AG04449 (cell line): ENCODE measurements at regions not wholly inside any gene's neighbourhood (a gene's known extent, or its start where the extent isn't known, plus 50 kb on each side); places are given as distances from the start of the nearest gene placed in this dataset.

Experiments
- CTCF ChIA-PET: fragments of 350-600 bp; formaldehyde crosslinking; extraction: SDS; loops from one replicate; lab custom pipeline; 2021; ENCODE audit warnings: antibody characterized with exemption; lab: Yijun Ruan, JAX
- POLR2A ChIA-PET: fragments of 400-600, 350-600 bp; formaldehyde crosslinking; extraction: SDS; loops from one replicate; lab custom pipeline; 2020; ENCODE audit warnings: antibody characterized with exemption, inconsistent platforms; lab: Yijun Ruan, JAX
- DNase-seq: peaks from one replicate; pipeline ENCODE4 v3.0.0-alpha.2; 2010; ENCODE audit warnings: low read depth, low spot score
- H3K4me3 ChIP-seq: 2 replicates; pipeline ENCODE4 v1.5.1; 2011; ENCODE audit warnings: low read depth, mild to moderate bottlenecking, control low read depth, low read length
- CTCF ChIP-seq: IDR thresholded peaks from one replicate; pipeline ENCODE4 v1.5.1; 2011; ENCODE audit warnings: mild to moderate bottlenecking, moderate library complexity, low read length, control low read depth, inconsistent platforms; ENCODE audit not compliant: insufficient read depth; ENCODE audit errors: missing control alignments

- CTCF ChIA-PET: no interaction called here
- DNase-seq: no peak
- no peak overlapping the region for H3K4me3 ChIP-seq
- POLR2A ChIA-PET: no interaction called here
- TF ChIP-seq CTCF: no peak
These were observed 117.3 kb downstream of the PSMG1 start for GRCh38 chr21:39065917-39066316.

GRCh38 chr21:39064325-39065012, 118.8 kb downstream of the PSMG1 start:
- POLR2A ChIA-PET: no interaction called here
- no peak for TF ChIP-seq CTCF
- no peak for DNase-seq
- CTCF ChIA-PET: no interaction called here
- H3K4me3 ChIP-seq: no peak overlapping the region

GRCh38 chr21:39063517-39063916, 119.7 kb downstream of the PSMG1 start:
- no peak for DNase-seq
- ChIA-PET POLR2A (no interaction called here), CTCF (no interaction called here)
- TF ChIP-seq CTCF: no peak
- H3K4me3 ChIP-seq: no peak overlapping the region

GRCh38 chr21:39062196-39062595, 121.1 kb downstream of the PSMG1 start:
- no peak overlapping the region for H3K4me3 ChIP-seq
- TF ChIP-seq CTCF: no peak
- CTCF ChIA-PET: no interaction called here
- DNase-seq: no peak
- POLR2A ChIA-PET: no interaction called here

GRCh38 chr21:39061766-39062165, 121.5 kb downstream of the PSMG1 start:
- no peak for TF ChIP-seq CTCF
- no peak overlapping the region for H3K4me3 ChIP-seq
- DNase-seq: no peak
- ChIA-PET POLR2A (no interaction called here), CTCF (interaction anchor here (0.8 kb wide), 1 partner anchor 10 kb away, joined by 3 read pairs; no protein-coding TSS in a partner anchor)

GRCh38 chr21:39060485-39061083, 122.7 kb downstream of the PSMG1 start:
- DNase-seq: no peak
- TF ChIP-seq CTCF: no peak
- no peak overlapping the region for H3K4me3 ChIP-seq
- ChIA-PET CTCF (interaction anchor here (0.8 kb wide), 1 partner anchor 11 kb away, joined by 3 read pairs; no protein-coding TSS in a partner anchor), POLR2A (no interaction called here)
